DND-41 (cell line): ENCODE measurements at regions not wholly inside any gene's neighbourhood (a gene's known extent, or its start where the extent isn't known, plus 50 kb on each side); places are given as distances from the start of the nearest gene placed in this dataset.

Experiments
- ATAC-seq: fragments of 200-7000 bp; cut with Tn5 transposase; 3 replicates; pipeline ENCODE4 v1.9.1; 2021; ENCODE audit warnings: low read depth; ENCODE audit not compliant: insufficient read depth
- DNase-seq: peaks from one replicate; pipeline ENCODE4 v3.0.0-alpha.2; 2020
- H2AFZ ChIP-seq: 2 replicates; pipeline ENCODE4 v1.6.0; 2012; ENCODE audit warnings: low read depth, low read length
- H3K27ac ChIP-seq: 2 replicates; pipeline ENCODE4 v1.5.1; 2012; ENCODE audit warnings: low read length, inconsistent platforms
- H3K27me3 ChIP-seq: fragments of 200-600 bp; sonication (generic); 2 replicates; pipeline ENCODE4 v1.6.0; 2012; ENCODE audit warnings: low read length, mild to moderate bottlenecking, inconsistent platforms; ENCODE audit not compliant: insufficient read depth, poor library complexity
- H3K36me3 ChIP-seq: 2 replicates; pipeline ENCODE4 v1.5.1; 2012; ENCODE audit warnings: low read length, inconsistent platforms; ENCODE audit not compliant: insufficient read depth
- H3K4me1 ChIP-seq: 2 replicates; pipeline ENCODE4 v1.5.1; 2012; ENCODE audit warnings: mild to moderate bottlenecking, low read length; ENCODE audit not compliant: insufficient read depth
- H3K4me2 ChIP-seq: 2 replicates; pipeline ENCODE4 v1.6.0; 2012; ENCODE audit warnings: mild to moderate bottlenecking, moderate library complexity, low read length, inconsistent platforms; ENCODE audit not compliant: insufficient read depth
- H3K4me3 ChIP-seq, 2 experiments: fragments of 200-600 bp in 1 of 2; shearing (Covaris generic) in 1 of 2; 2 replicates each; pipeline ENCODE4 v1.5.1; 2012 to 2016; ENCODE audit warnings: inconsistent platforms in 2 of 2, low read length in 2 of 2, mild to moderate bottlenecking in 2 of 2, low read depth in 1 of 2, moderate library complexity in 1 of 2
- H3K79me2 ChIP-seq: 2 replicates; pipeline ENCODE4 v1.6.0; 2012; ENCODE audit warnings: low read length, inconsistent platforms; ENCODE audit not compliant: insufficient read depth
- H3K9ac ChIP-seq: 2 replicates; pipeline ENCODE4 v1.6.0; 2012; ENCODE audit warnings: low read depth, mild to moderate bottlenecking, inconsistent platforms, low read length, moderate library complexity
- H3K9me3 ChIP-seq: 2 replicates; pipeline ENCODE4 v1.5.1; 2012; ENCODE audit warnings: low read length, moderate library complexity, mild to moderate bottlenecking, inconsistent platforms; ENCODE audit not compliant: insufficient read depth, severe bottlenecking
- H4K20me1 ChIP-seq: 2 replicates; pipeline ENCODE4 v1.6.0; 2012; ENCODE audit warnings: low read length; ENCODE audit not compliant: insufficient read depth
- EZH2 ChIP-seq: IDR thresholded peaks from 3 replicates; pipeline ENCODE4 v1.6.1; 2012; ENCODE audit warnings: borderline replicate concordance, low read depth, mild to moderate bottlenecking, moderate library complexity, low read length, inconsistent platforms; ENCODE audit not compliant: severe bottlenecking
- TF ChIP-seq, protein P1 (sequence below): IDR thresholded peaks from 2 replicates; pipeline ENCODE4 v1.5.1; 2012; ENCODE audit warnings: borderline replicate concordance, low read length, moderate library complexity, mild to moderate bottlenecking; ENCODE audit not compliant: poor library complexity, severe bottlenecking; ENCODE audit errors: extremely low read depth

DNA sequence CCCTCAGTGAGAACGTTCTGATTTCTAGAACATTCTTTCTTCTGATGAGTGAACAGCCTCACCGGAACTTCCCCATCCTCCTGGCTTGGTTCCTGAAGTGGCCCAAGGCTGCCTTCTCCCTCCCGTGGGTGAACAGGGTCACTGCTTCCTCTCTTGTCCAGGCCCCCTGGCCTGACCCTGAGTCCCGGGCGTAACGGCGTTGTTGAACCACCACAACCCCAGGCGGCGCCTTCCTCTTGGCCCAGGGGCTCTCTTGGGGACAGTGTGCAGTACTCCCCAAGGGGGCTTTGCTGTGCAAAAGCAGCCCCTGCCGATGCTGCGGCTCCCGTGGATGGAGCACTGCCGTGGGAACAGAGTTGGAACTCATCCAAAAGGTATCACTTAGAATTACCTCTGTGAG is 147.2 kb downstream of the TSN start:
- H4K20me1 ChIP-seq: no peaks in the 10 kb centered on the region
- H2AFZ ChIP-seq: no peak overlapping the region
- H3K27ac ChIP-seq: no peak overlapping the region
- no peaks in the 10 kb centered on the region for H3K4me1 ChIP-seq
- H3K9ac ChIP-seq: no peak overlapping the region
- no peak for TF ChIP-seq EZH2
- TF ChIP-seq, protein P1, sequence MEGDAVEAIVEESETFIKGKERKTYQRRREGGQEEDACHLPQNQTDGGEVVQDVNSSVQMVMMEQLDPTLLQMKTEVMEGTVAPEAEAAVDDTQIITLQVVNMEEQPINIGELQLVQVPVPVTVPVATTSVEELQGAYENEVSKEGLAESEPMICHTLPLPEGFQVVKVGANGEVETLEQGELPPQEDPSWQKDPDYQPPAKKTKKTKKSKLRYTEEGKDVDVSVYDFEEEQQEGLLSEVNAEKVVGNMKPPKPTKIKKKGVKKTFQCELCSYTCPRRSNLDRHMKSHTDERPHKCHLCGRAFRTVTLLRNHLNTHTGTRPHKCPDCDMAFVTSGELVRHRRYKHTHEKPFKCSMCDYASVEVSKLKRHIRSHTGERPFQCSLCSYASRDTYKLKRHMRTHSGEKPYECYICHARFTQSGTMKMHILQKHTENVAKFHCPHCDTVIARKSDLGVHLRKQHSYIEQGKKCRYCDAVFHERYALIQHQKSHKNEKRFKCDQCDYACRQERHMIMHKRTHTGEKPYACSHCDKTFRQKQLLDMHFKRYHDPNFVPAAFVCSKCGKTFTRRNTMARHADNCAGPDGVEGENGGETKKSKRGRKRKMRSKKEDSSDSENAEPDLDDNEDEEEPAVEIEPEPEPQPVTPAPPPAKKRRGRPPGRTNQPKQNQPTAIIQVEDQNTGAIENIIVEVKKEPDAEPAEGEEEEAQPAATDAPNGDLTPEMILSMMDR: no peak
- ATAC-seq (no peak), DNase-seq (no peak)
- H3K4me3 ChIP-seq: no peak overlapping the region
- no peaks in the 10 kb centered on the region for H3K9me3 ChIP-seq
- H3K36me3 ChIP-seq: no peaks in the 10 kb centered on the region
- no peaks in the 10 kb centered on the region for H3K27me3 ChIP-seq
- no peaks in the 10 kb centered on the region for H3K79me2 ChIP-seq
- H3K4me2 ChIP-seq: no peak overlapping the region

DNA sequence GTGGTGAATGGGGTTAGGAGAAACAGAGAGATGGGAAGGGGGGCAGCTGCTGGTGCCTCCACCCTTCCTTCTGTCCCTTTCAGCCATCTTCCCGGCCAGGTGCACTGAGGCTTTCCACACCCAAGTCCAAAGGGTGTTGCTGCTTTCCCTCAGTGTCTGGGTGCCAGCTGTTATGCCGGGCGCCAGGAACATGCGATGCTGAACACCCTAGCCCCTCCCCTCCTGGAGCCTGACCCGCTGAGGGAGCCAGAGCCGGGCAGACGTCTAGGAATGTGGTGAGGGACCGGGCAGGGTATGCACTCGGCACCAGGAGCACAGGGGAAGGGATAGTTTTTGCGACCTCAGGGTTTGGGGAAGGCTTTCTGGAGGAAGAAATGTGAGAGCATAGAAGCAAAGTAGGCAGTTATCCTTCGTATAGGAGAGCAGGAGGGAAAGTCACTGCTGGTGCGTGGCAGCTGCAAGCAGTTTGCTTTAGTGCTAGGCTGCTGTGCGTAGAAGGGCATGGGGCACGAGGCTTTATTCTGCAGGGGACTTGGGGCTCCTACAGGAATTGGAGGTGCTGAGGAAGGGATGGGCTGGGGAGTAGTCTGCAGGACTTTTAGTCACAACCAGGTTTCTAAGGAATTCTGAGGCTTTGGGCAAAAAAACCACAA is 147.7 kb downstream of the TSN start:
- Histone ChIP-seq H3K4me1 (no peaks in the 10 kb centered on the region), H3K27ac (no peak overlapping the region), H3K79me2 (no peaks in the 10 kb centered on the region), H4K20me1 (no peaks in the 10 kb centered on the region), H2AFZ (no peak overlapping the region), H3K9me3 (no peaks in the 10 kb centered on the region), H3K27me3 (no peaks in the 10 kb centered on the region), H3K36me3 (no peaks in the 10 kb centered on the region), H3K4me3 (no peak overlapping the region), H3K4me2 (no peak overlapping the region), H3K9ac (no peak overlapping the region)
- no peak for TF ChIP-seq EZH2
- TF ChIP-seq, protein P1: no peak
- DNase-seq (no peak), ATAC-seq (no peak)

DNA sequence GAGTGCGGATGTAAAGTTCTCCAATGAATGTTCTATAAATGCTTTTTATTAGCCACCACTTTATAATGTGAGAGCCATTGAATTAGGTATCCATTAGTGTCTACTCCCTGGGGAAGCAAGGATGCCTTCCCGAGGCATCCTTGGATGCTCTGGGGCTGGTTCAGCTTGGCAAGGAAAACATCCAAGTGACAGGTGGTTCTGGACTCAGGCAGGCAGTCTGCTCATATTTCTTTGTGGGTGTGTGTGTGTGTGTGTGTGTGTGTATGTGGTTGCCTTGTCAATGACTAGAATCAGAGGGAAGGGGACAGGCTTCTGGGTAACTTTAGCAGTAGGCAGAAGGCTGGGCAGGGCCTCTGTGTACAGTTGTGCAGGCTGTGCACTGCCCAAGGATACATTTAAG is 149.2 kb downstream of the TSN start:
- H3K27ac ChIP-seq: no peak overlapping the region
- no peak for TF ChIP-seq EZH2
- TF ChIP-seq, protein P1: no peak
- no peaks in the 10 kb centered on the region for H3K9me3 ChIP-seq
- no peaks in the 10 kb centered on the region for H3K79me2 ChIP-seq
- no peaks in the 10 kb centered on the region for H3K36me3 ChIP-seq
- no peak overlapping the region for H3K4me2 ChIP-seq
- no peaks in the 10 kb centered on the region for H3K27me3 ChIP-seq
- no peak for ATAC-seq
- H3K4me1 ChIP-seq: no peaks in the 10 kb centered on the region
- no peak overlapping the region for H3K4me3 ChIP-seq
- no peaks in the 10 kb centered on the region for H4K20me1 ChIP-seq
- no peak for DNase-seq
- no peak overlapping the region for H2AFZ ChIP-seq
- no peak overlapping the region for H3K9ac ChIP-seq
